GM18951 (cell line): ENCODE measurements at regions not wholly inside any gene's neighbourhood (a gene's known extent, or its start where the extent isn't known, plus 50 kb on each side); places are given as distances from the start of the nearest gene placed in this dataset.

ENCODE experiments used
- POLR2A ChIP-seq: IDR thresholded peaks from 4 replicates; pipeline ENCODE4 v1.6.1; 2011; ENCODE audit warnings: mild to moderate bottlenecking; ENCODE audit not compliant: insufficient read length, insufficient read depth; ENCODE audit errors: extremely low read depth
- in situ Hi-C: fragments of 300-500 bp; cut with MboI; formaldehyde crosslinking; loops from one replicate; pipeline ENCODE4 v1.12.0; 2022; ENCODE audit warnings: low sequenced_read_pairs, mixed read lengths, inconsistent platforms; ENCODE audit not compliant: unreplicated experiment

GRCh38 chr3:162019817-162020216 is 523.2 kb downstream of the OTOL1 start:
- in situ Hi-C loops = no loop called here
- no peak for TF ChIP-seq POLR2A

GRCh38 chr3:162021206-162021605 is 524.6 kb downstream of the OTOL1 start:
- no peak for TF ChIP-seq POLR2A
- in situ Hi-C loops = no loop called here

GRCh38 chr3:162022911-162023310 is 526.3 kb downstream of the OTOL1 start:
- TF ChIP-seq POLR2A = no peak
- in situ Hi-C loops = no loop called here

- no peak for TF ChIP-seq POLR2A
- in situ Hi-C loops = no loop called here
Measured at GRCh38 chr3:162029736-162030135, 533.1 kb downstream of the OTOL1 start.

- no peak for TF ChIP-seq POLR2A
- in situ Hi-C loops = no loop called here
Measured at GRCh38 chr3:162034368-162034767, 537.8 kb downstream of the OTOL1 start.

- in situ Hi-C loops = no loop called here
- TF ChIP-seq POLR2A = no peak
Measured at GRCh38 chr3:162041622-162042021, 545.0 kb downstream of the OTOL1 start.

- in situ Hi-C loops = no loop called here
- no peak for TF ChIP-seq POLR2A
Measured at GRCh38 chr3:162052636-162053035, 556.0 kb downstream of the OTOL1 start.

- no peak for TF ChIP-seq POLR2A
- in situ Hi-C loops = no loop called here
Measured at GRCh38 chr3:162072656-162073164, 576.1 kb downstream of the OTOL1 start.

GRCh38 chr3:162073422-162073975 is 576.9 kb downstream of the OTOL1 start:
- TF ChIP-seq POLR2A = no peak
- in situ Hi-C loops = no loop called here

- TF ChIP-seq POLR2A = no peak
- in situ Hi-C loops = no loop called here
Measured at GRCh38 chr3:162077108-162077507, 580.5 kb downstream of the OTOL1 start.

- in situ Hi-C loops = no loop called here
- TF ChIP-seq POLR2A = no peak
Measured at GRCh38 chr3:162082516-162082915, 585.9 kb downstream of the OTOL1 start.

- TF ChIP-seq POLR2A = no peak
- in situ Hi-C loops = no loop called here
Measured at GRCh38 chr3:162087361-162087760, 590.8 kb downstream of the OTOL1 start.

- in situ Hi-C loops = no loop called here
- TF ChIP-seq POLR2A = no peak
Measured at GRCh38 chr3:162092751-162093150, 596.1 kb downstream of the OTOL1 start.

GRCh38 chr3:162094301-162094700 is 597.7 kb downstream of the OTOL1 start:
- in situ Hi-C loops = no loop called here
- TF ChIP-seq POLR2A = no peak

- in situ Hi-C loops = no loop called here
- TF ChIP-seq POLR2A = no peak
Measured at GRCh38 chr3:162096874-162097273, 600.3 kb downstream of the OTOL1 start.
